HG02981 (cell line): ENCODE measurements at regions not wholly inside any gene's neighbourhood (a gene's known extent, or its start where the extent isn't known, plus 50 kb on each side); places are given as distances from the start of the nearest gene placed in this dataset.

Experiments used
- ATAC-seq: cut with Tn5 transposase; IDR thresholded peaks from one replicate; pipeline ENCODE4 v1.9.1; 2021; ENCODE audit warnings: mild to moderate bottlenecking, moderate library complexity; ENCODE audit not compliant: unreplicated experiment

GRCh38 chr3:3745693-3746092 is 53.5 kb upstream of the LRRN1 start:
- no peak for ATAC-seq

- ATAC-seq: no peak
Measured at GRCh38 chr3:3744826-3745225, 54.4 kb upstream of the LRRN1 start.

GRCh38 chr3:3743754-3744153 is 55.5 kb upstream of the LRRN1 start:
- no peak for ATAC-seq

GRCh38 chr3:3740061-3740460 is 59.2 kb upstream of the LRRN1 start:
- no peak for ATAC-seq

GRCh38 chr3:3739330-3740060 is 59.7 kb upstream of the LRRN1 start:
- ATAC-seq: no peak

- no peak for ATAC-seq
Measured at GRCh38 chr3:3737531-3737930, 61.7 kb upstream of the LRRN1 start.

- no peak for ATAC-seq
Measured at GRCh38 chr3:3735919-3736318, 63.3 kb upstream of the LRRN1 start.

GRCh38 chr3:3734881-3735280 is 64.3 kb upstream of the LRRN1 start:
- ATAC-seq: no peak

GRCh38 chr3:3729261-3729660 is 70.0 kb upstream of the LRRN1 start:
- ATAC-seq: no peak

GRCh38 chr3:3726549-3726948 is 72.7 kb upstream of the LRRN1 start:
- ATAC-seq: no peak

GRCh38 chr3:3714572-3714971 is 84.7 kb upstream of the LRRN1 start:
- no peak for ATAC-seq

- ATAC-seq: no peak
Measured at GRCh38 chr3:3712971-3713370, 86.3 kb upstream of the LRRN1 start.

- ATAC-seq: no peak
Measured at GRCh38 chr3:3708769-3709115, 90.5 kb upstream of the LRRN1 start.

- no peak for ATAC-seq
Measured at GRCh38 chr3:3707858-3708768, 91.1 kb upstream of the LRRN1 start.

GRCh38 chr3:3705090-3705775 is 94.0 kb upstream of the LRRN1 start:
- ATAC-seq: no peak

- ATAC-seq: no peak
Measured at GRCh38 chr3:3701949-3702348, 97.3 kb upstream of the LRRN1 start.

GRCh38 chr3:3699816-3700633 is 99.2 kb upstream of the LRRN1 start:
- no peak for ATAC-seq

- ATAC-seq: no peak
Measured at GRCh38 chr3:3699407-3699806, 99.8 kb upstream of the LRRN1 start.

GRCh38 chr3:3696345-3696744 is 102.9 kb upstream of the LRRN1 start:
- no peak for ATAC-seq

- ATAC-seq: no peak
Measured at GRCh38 chr3:3693593-3693992, 105.6 kb upstream of the LRRN1 start.
